ENCODE measurements at regions not wholly inside any gene's neighbourhood (a gene's known extent, or its start where the extent isn't known, plus 50 kb on each side); places are given as distances from the start of the nearest gene placed in this dataset.

DNA sequence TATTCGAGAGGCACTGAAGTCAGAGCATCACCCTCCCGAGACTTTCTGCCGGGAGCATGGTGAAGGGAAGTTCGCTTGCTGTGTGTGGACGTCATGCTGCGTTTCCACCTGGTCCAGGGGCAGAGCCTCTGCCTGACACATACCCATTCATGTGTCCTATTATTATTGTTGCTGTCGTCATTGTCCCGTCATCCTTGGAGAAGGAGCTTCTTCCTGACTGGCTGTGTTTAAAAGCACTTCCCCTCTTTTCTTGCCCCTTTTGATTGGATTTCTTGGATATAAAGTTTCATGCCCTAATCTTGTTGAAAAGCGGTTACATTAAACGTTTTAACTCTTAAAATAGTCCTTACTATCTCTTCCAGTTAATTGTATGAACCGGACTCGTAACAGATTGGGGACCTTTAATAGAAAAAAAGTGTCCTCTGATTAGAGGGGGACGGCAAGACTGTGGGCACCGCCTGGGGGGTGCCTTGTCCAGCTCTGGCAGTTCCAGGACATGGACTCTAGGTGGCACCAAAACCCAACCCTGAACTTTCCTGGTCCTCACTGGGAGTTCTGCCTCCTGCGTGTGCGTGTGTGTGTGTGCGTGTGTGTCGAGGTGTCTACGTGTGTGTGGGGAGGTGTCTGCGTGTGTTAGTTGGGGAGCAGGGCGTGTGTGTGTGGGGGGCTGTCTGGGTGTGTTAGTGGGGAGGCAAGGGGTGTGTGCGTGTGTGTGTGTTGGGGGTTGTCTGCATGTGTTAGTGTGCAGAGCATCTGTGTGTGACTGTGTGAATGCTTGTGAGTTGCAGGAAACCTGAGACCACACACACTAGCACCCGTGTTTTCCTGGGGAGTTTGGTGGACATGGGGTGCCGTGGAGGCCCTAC lies 133.3 kb upstream of the CIBAR2 start (continued):
- TF ChIP-seq RERE (CRISPR knock-in tag; IDR thresholded peaks at IDR 0.05; ENCODE audit: low read depth) (no peak), SNAPC2 (CRISPR knock-in tag; IDR thresholded peaks at IDR 0.05) (no peak), DR1 (CRISPR knock-in tag; IDR thresholded peaks at IDR 0.05) (no peak), RAD21 (CRISPR knock-in tag; IDR thresholded peaks at IDR 0.05) (peak; percentile 71), RBM39 (IDR thresholded peaks at IDR 0.05; ENCODE audit: low read depth, low read length, poor library complexity, severe bottlenecking) (no peak), ZNF749 (CRISPR knock-in tag; IDR thresholded peaks at IDR 0.05; ENCODE audit: borderline replicate concordance) (no peak), ZNF841 (CRISPR knock-in tag; IDR thresholded peaks at IDR 0.05; ENCODE audit: borderline replicate concordance) (no peak), KAT2B (IDR thresholded peaks at IDR 0.05; ENCODE audit: borderline replicate concordance, low read depth, low read length) (no peak), MIXL1 (CRISPR knock-in tag; IDR thresholded peaks at IDR 0.05) (no peak), SMAD1 (CRISPR knock-in tag; IDR thresholded peaks at IDR 0.05; ENCODE audit: borderline replicate concordance, low read depth) (peak; percentile 30; the same call in 1 of the 2 replicates), ZNF644 (CRISPR knock-in tag; IDR thresholded peaks at IDR 0.05; ENCODE audit: low read depth) (no peak), GZF1 (CRISPR knock-in tag; IDR thresholded peaks at IDR 0.05) (no peak), ZNF260 (CRISPR knock-in tag; IDR thresholded peaks at IDR 0.05; ENCODE audit: borderline replicate concordance, low read depth) (no peak), DPF2 (CRISPR knock-in tag; IDR thresholded peaks at IDR 0.05; ENCODE audit: borderline replicate concordance, low read depth) (no peak), KDM6A (CRISPR knock-in tag; IDR thresholded peaks at IDR 0.05; ENCODE audit: low read depth) (no peak), GMEB2 (CRISPR knock-in tag; IDR thresholded peaks at IDR 0.05; ENCODE audit: low read depth) (no peak), RORA (CRISPR knock-in tag; IDR thresholded peaks at IDR 0.05) (no peak)
- TF ChIP-seq, protein P1, sequence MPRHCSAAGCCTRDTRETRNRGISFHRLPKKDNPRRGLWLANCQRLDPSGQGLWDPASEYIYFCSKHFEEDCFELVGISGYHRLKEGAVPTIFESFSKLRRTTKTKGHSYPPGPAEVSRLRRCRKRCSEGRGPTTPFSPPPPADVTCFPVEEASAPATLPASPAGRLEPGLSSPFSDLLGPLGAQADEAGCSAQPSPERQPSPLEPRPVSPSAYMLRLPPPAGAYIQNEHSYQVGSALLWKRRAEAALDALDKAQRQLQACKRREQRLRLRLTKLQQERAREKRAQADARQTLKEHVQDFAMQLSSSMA (CRISPR knock-in tag; IDR thresholded peaks at IDR 0.05), result no peak
- TF ChIP-seq, protein P2, sequence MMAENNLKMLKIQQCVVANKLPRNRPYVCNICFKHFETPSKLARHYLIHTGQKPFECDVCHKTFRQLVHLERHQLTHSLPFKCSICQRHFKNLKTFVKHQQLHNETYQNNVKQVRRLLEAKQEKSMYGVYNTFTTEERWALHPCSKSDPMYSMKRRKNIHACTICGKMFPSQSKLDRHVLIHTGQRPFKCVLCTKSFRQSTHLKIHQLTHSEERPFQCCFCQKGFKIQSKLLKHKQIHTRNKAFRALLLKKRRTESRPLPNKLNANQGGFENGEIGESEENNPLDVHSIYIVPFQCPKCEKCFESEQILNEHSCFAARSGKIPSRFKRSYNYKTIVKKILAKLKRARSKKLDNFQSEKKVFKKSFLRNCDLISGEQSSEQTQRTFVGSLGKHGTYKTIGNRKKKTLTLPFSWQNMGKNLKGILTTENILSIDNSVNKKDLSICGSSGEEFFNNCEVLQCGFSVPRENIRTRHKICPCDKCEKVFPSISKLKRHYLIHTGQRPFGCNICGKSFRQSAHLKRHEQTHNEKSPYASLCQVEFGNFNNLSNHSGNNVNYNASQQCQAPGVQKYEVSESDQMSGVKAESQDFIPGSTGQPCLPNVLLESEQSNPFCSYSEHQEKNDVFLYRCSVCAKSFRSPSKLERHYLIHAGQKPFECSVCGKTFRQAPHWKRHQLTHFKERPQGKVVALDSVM (CRISPR knock-in tag; IDR thresholded peaks at IDR 0.05), result no peak
